H1 (cell line): ENCODE measurements at regions not wholly inside any gene's neighbourhood (a gene's known extent, or its start where the extent isn't known, plus 50 kb on each side); places are given as distances from the start of the nearest gene placed in this dataset.

Source experiments
- CTCF ChIA-PET: fragments of 300-600 bp; sonication (Branson Sonifier 250); formaldehyde crosslinking; loops from one replicate; lab custom pipeline; 2021; ENCODE audit not compliant: partially characterized antibody; lab: Charles Lee
- POLR2A ChIA-PET: fragments of 300-600 bp; sonication (Branson Sonifier 250); formaldehyde crosslinking; loops from one replicate; lab custom pipeline; 2021; ENCODE audit warnings: inconsistent platforms; ENCODE audit not compliant: partially characterized antibody; lab: Charles Lee
- DNase-seq, 2 experiments: peaks; one replicate each; pipeline versions ENCODE4 v3.0.0 to v3.0.0-alpha.2; 2010 to 2022; ENCODE audit warnings: low spot score in 2 of 2, low read depth in 1 of 2, mixed read lengths in 1 of 2
- FAIRE-seq: peaks from 2 replicates; lab custom pipeline; 2011; peaks lifted over from hg19 to GRCh38; lab: Jason Lieb, UNC
- H2AFZ ChIP-seq: 2 replicates; pipeline ENCODE4 v1.8.1; 2012; ENCODE audit warnings: low read length, inconsistent platforms
- H2AK5ac ChIP-seq: 2 replicates; pipeline ENCODE4 v1.6.1; 2013; ENCODE audit warnings: low read depth, low read length
- H2BK120ac ChIP-seq: replicated peaks from 2 replicates; pipeline ENCODE3; 2013; ENCODE audit warnings: low read depth, low read length, inconsistent platforms
- H2BK12ac ChIP-seq: 2 replicates; pipeline ENCODE4 v1.6.1; 2013; ENCODE audit warnings: low read depth, low read length
- H2BK15ac ChIP-seq: 2 replicates; pipeline ENCODE4 v1.6.1; 2013; ENCODE audit warnings: low read length
- H2BK20ac ChIP-seq: 2 replicates; pipeline ENCODE4 v1.6.1; 2013; ENCODE audit warnings: low read length
- H2BK5ac ChIP-seq: 2 replicates; pipeline ENCODE4 v1.6.1; 2013; ENCODE audit warnings: low read depth, low read length
- H3K14ac ChIP-seq: 2 replicates; pipeline ENCODE4 v1.6.1; 2013; ENCODE audit warnings: inconsistent platforms; ENCODE audit not compliant: insufficient read length
- H3K18ac ChIP-seq: 2 replicates; pipeline ENCODE4 v1.6.1; 2013; ENCODE audit warnings: low read length; ENCODE audit errors: extremely low read depth
- H3K23ac ChIP-seq: 2 replicates; pipeline ENCODE4 v1.6.1; 2013; ENCODE audit warnings: inconsistent platforms; ENCODE audit not compliant: insufficient read length
- H3K23me2 ChIP-seq: 2 replicates; pipeline ENCODE4 v1.6.1; 2013; ENCODE audit warnings: low read depth, low read length
- H3K27ac ChIP-seq: 2 replicates; pipeline ENCODE4 v1.6.1; 2011; ENCODE audit warnings: low read depth, low read length, inconsistent platforms
- H3K27me3 ChIP-seq, 4 experiments: replicated peaks in 1 of 4; 1 replicate in 1 of 4; 2 replicates in 3 of 4; pipeline versions ENCODE4 v1.6.1 to v1.8.1; 2011 to 2013; ENCODE audit warnings: low read length in 3 of 4, mild to moderate bottlenecking in 3 of 4, inconsistent platforms in 2 of 4, mixed read lengths in 2 of 4, moderate library complexity in 1 of 4; ENCODE audit not compliant: control insufficient read depth in 3 of 4, insufficient read depth in 3 of 4; ENCODE audit errors: extremely low read depth in 1 of 4
- H3K36me3 ChIP-seq, 4 experiments: 2 replicates each; pipeline versions ENCODE4 v1.6.1 to v1.8.1; 2011 to 2013; ENCODE audit warnings: mild to moderate bottlenecking in 4 of 4, low read length in 3 of 4, moderate library complexity in 2 of 4, control low read depth in 1 of 4, inconsistent platforms in 1 of 4; ENCODE audit not compliant: insufficient read depth in 4 of 4, control insufficient read depth in 2 of 4
- H3K4ac ChIP-seq: replicated peaks from 2 replicates; pipeline ENCODE3; 2013; ENCODE audit warnings: low read length, low read depth, mixed read lengths, inconsistent platforms; ENCODE audit not compliant: insufficient read length
- H3K4me1 ChIP-seq, 4 experiments: replicated peaks in 1 of 4; 1 replicate in 1 of 4; 2 replicates in 3 of 4; pipeline versions ENCODE4 v1.6.1 to v1.8.1; 2011 to 2013; ENCODE audit warnings: low read length in 3 of 4, inconsistent platforms in 2 of 4, mixed read lengths in 1 of 4; ENCODE audit not compliant: insufficient read depth in 4 of 4, control insufficient read depth in 3 of 4
- H3K4me2 ChIP-seq, 2 experiments: 2 replicates each; pipeline versions ENCODE4 v1.6.1 to v1.8.1; 2011 to 2013; ENCODE audit warnings: low read depth in 2 of 2, low read length in 2 of 2, control low read depth in 1 of 2, inconsistent platforms in 1 of 2, mild to moderate bottlenecking in 1 of 2; ENCODE audit not compliant: insufficient read depth in 1 of 2
- H3K4me3 ChIP-seq, 4 experiments: fragments of 200-600, 300-600 bp in 1 of 4; sonication (generic), shearing (Covaris generic), sonication (Bioruptor Twin) in 1 of 4; 2 replicates each; pipeline versions ENCODE4 v1.5.1 to v1.8.1; 2011 to 2016; ENCODE audit warnings: low read length in 4 of 4, low read depth in 3 of 4, control low read depth in 2 of 4, inconsistent platforms in 2 of 4, mild to moderate bottlenecking in 2 of 4, mixed read lengths in 1 of 4, moderate library complexity in 1 of 4; ENCODE audit not compliant: insufficient read depth in 2 of 4; ENCODE audit errors: extremely low read depth in 1 of 4
- H3K56ac ChIP-seq: replicated peaks from 2 replicates; pipeline ENCODE3; 2013; ENCODE audit warnings: low read depth, mild to moderate bottlenecking, mixed read lengths, low read length, inconsistent platforms; ENCODE audit not compliant: insufficient read length
- H3K79me1 ChIP-seq: 2 replicates; pipeline ENCODE4 v1.6.1; 2013; ENCODE audit warnings: low read depth, low read length, control low read depth
- H3K79me2 ChIP-seq, 2 experiments: 2 replicates each; pipeline versions ENCODE4 v1.6.1 to v1.8.1; 2012 to 2013; ENCODE audit warnings: low read length in 2 of 2, mild to moderate bottlenecking in 2 of 2, inconsistent platforms in 1 of 2; ENCODE audit not compliant: insufficient read depth in 2 of 2, control insufficient read depth in 1 of 2
- H3K9ac ChIP-seq, 4 experiments: replicated peaks in 1 of 4; 1 replicate in 1 of 4; 2 replicates in 3 of 4; pipeline versions ENCODE4 v1.6.1 to v1.8.1; 2011 to 2013; ENCODE audit warnings: low read depth in 3 of 4, low read length in 3 of 4, control low read depth in 2 of 4, mild to moderate bottlenecking in 2 of 4, moderate library complexity in 2 of 4, inconsistent platforms in 1 of 4; ENCODE audit errors: extremely low read depth in 1 of 4
- H3K9me3 ChIP-seq, 2 experiments: 2 replicates each; pipeline versions ENCODE4 v1.6.1 to v1.8.1; 2012 to 2013; ENCODE audit warnings: mild to moderate bottlenecking in 2 of 2, moderate library complexity in 2 of 2, control low read depth in 1 of 2, inconsistent platforms in 1 of 2, low read depth in 1 of 2, low read length in 1 of 2, mixed read lengths in 1 of 2; ENCODE audit not compliant: insufficient read depth in 2 of 2
- H4K20me1 ChIP-seq, 2 experiments: replicated peaks in 1 of 2; 2 replicates each; pipeline versions ENCODE3 to v1.8.1; 2011 to 2013; ENCODE audit warnings: inconsistent platforms in 2 of 2, low read length in 2 of 2, mild to moderate bottlenecking in 1 of 2; ENCODE audit not compliant: insufficient read depth in 2 of 2, control insufficient read depth in 1 of 2
- H4K5ac ChIP-seq: 2 replicates; pipeline ENCODE4 v1.6.1; 2013; ENCODE audit warnings: low read length, low read depth, mixed read lengths, inconsistent platforms; ENCODE audit not compliant: insufficient read length
- H4K8ac ChIP-seq: 2 replicates; pipeline ENCODE4 v1.8.0; 2013; ENCODE audit warnings: mild to moderate bottlenecking, moderate library complexity, low read length, inconsistent platforms; ENCODE audit not compliant: insufficient read depth; ENCODE audit errors: extremely low read depth
- H4K91ac ChIP-seq: replicated peaks from 2 replicates; pipeline ENCODE3; 2013; ENCODE audit warnings: low read length, mixed read lengths, inconsistent platforms; ENCODE audit not compliant: insufficient read length
- ASH2L ChIP-seq: fragments of 200-600, 300-600 bp; sonication (generic); IDR thresholded peaks from one replicate; pipeline ENCODE4 v1.7.1; 2017; ENCODE audit warnings: low read length
- CTCF ChIP-seq, 3 experiments: IDR thresholded peaks; 1 replicate in 2 of 3; 2 replicates in 1 of 3; pipeline versions ENCODE4 v1.5.1 to v1.6.1; 2011; ENCODE audit warnings: low read length in 3 of 3, mild to moderate bottlenecking in 3 of 3, inconsistent platforms in 2 of 3, low read depth in 1 of 3, moderate library complexity in 1 of 3; ENCODE audit not compliant: insufficient read depth in 1 of 3; ENCODE audit errors: control extremely low read depth in 1 of 3
- EP300 ChIP-seq, 2 experiments: IDR thresholded peaks; 1 replicate in 1 of 2; 2 replicates in 1 of 2; pipeline ENCODE4 v1.6.1; 2011 to 2012; ENCODE audit warnings: low read depth in 2 of 2, low read length in 2 of 2, mild to moderate bottlenecking in 2 of 2, borderline replicate concordance in 1 of 2, inconsistent platforms in 1 of 2, moderate library complexity in 1 of 2
- KDM4A ChIP-seq: IDR thresholded peaks from one replicate; pipeline ENCODE4 v1.7.1; 2012; ENCODE audit warnings: low read depth, mild to moderate bottlenecking, moderate library complexity, low read length, inconsistent platforms; ENCODE audit not compliant: severe bottlenecking
- NANOG ChIP-seq: IDR thresholded peaks from 2 replicates; pipeline ENCODE4 v1.6.1; 2011; ENCODE audit warnings: low read length, low read depth, mild to moderate bottlenecking, inconsistent platforms; ENCODE audit not compliant: insufficient read depth, poor library complexity, severe bottlenecking
- RAD21 ChIP-seq, 2 experiments: IDR thresholded peaks in 1 of 2; conservative IDR thresholded peaks in 1 of 2; 2 replicates each; pipeline ENCODE4 v1.6.1; 2011; ENCODE audit warnings: low read depth in 2 of 2, low read length in 2 of 2, improper control_type of control experiment in 1 of 2, inconsistent platforms in 1 of 2, mild to moderate bottlenecking in 1 of 2, moderate library complexity in 1 of 2
- WGBS, 2 experiments: shearing (Covaris generic) in 1 of 2; methylation state at CpG; one replicate each; pipeline versions ENCODE4 v1.1.6 to v1.1.7; 2013 to 2015; ENCODE audit warnings: low lambda C conversion rate in 2 of 2, mixed read lengths in 2 of 2, inconsistent platforms in 1 of 2, low coverage in 1 of 2, missing lambda C conversion rate in 1 of 2; ENCODE audit not compliant: insufficient replicate concordance in 2 of 2, insufficient coverage in 1 of 2, insufficient read length in 1 of 2; ENCODE audit errors: extremely low coverage in 1 of 2, missing lambda C conversion rate in 1 of 2; 5-methylcytosine and 5-hydroxymethylcytosine counted together
- TF ChIP-seq, protein P1 (sequence below): IDR thresholded peaks from 2 replicates; pipeline ENCODE4 v1.6.1; 2012; ENCODE audit warnings: inconsistent platforms

DNA sequence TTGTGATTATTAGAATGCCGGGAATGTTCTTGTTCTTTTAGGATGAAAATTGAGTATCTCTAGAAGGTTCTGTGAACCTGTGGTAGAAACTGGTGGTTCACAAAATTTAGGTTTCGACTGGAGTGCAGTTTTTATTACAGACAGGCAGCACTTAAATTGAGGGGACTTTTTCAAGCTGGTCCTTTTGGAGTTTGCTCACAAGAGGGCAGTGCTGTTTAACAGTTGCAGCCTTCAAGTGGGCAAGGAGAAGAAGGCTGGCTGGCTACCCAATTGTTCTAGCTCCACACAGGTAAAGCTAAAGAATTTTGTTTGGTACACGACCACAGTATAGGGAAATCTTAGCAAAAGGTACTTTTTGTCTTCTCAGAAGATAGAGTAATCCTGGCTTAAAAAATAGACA is 233.6 kb downstream of the SNX13 start:
- FAIRE-seq, result peak; percentile 89
- Histone ChIP-seq H2BK20ac (no peak overlapping the region), H3K23ac (no peak overlapping the region), H2AK5ac (no peak overlapping the region), H3K23me2 (no peaks in the 10 kb centered on the region), H3K79me1 (no peaks in the 10 kb centered on the region), H3K4ac (no peak overlapping the region), H3K27me3 (no peaks in the 10 kb centered on the region), H3K4me3 (no peak overlapping the region), H3K14ac (no peak overlapping the region), H3K4me1 (no peaks in the 10 kb centered on the region; a peak in 1 of 7 replicates), H2BK12ac (no peak overlapping the region), H3K79me2 (no peaks in the 10 kb centered on the region), H2BK5ac (no peak overlapping the region), H3K18ac (no peak overlapping the region), H3K56ac (no peak overlapping the region), H3K36me3 (no peaks in the 10 kb centered on the region), H3K9ac (no peak overlapping the region), H2AFZ (no peak overlapping the region), H2BK15ac (no peak overlapping the region), H4K20me1 (no peaks in the 10 kb centered on the region), H4K5ac (no peak overlapping the region), H3K4me2 (no peak overlapping the region), H4K8ac (no peak overlapping the region), H2BK120ac (no peak overlapping the region), H3K27ac (no peak overlapping the region), H4K91ac (no peak overlapping the region), H3K9me3 (no peaks in the 10 kb centered on the region)
- peak in 1 of 2 experiments; percentile 54 for DNase-seq
- ChIA-PET CTCF (interaction anchor here (0.5 to 1.6 kb wide), 33 partner anchors 8 to 640 kb away, joined by 3 to 22 read pairs (median 3); no protein-coding TSS in a partner anchor), POLR2A (interaction anchor here (0.5 to 0.6 kb wide), 2 partner anchors 221 to 797 kb away, joined by 3 read pairs; no protein-coding TSS in a partner anchor)
- TF ChIP-seq CTCF (IDR thresholded peaks at IDR 0.05; ENCODE audit: control extremely low read depth in 1 of 3, insufficient read depth in 1 of 3, low read depth in 1 of 3, low read length in 3 of 3) (peak; percentile 31 to 79 (median 72)), KDM4A (no peak), NANOG (no peak), RAD21 (IDR thresholded peaks at IDR 0.05 in 1 of 2, conservative IDR thresholded peaks at IDR 0.05 in 1 of 2; ENCODE audit: low read depth in 2 of 2, low read length in 2 of 2) (peak; percentile 96 to 97), EP300 (IDR thresholded peaks at IDR 0.05; ENCODE audit: borderline replicate concordance in 1 of 2, low read depth in 2 of 2, low read length in 2 of 2) (no peak), ASH2L (no peak)
- TF ChIP-seq, protein P1, sequence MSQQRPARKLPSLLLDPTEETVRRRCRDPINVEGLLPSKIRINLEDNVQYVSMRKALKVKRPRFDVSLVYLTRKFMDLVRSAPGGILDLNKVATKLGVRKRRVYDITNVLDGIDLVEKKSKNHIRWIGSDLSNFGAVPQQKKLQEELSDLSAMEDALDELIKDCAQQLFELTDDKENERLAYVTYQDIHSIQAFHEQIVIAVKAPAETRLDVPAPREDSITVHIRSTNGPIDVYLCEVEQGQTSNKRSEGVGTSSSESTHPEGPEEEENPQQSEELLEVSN, result no peak
- 45% methylated on average over 3 of the region's 3 CpGs; no CpG with 5 or more reads in 1 of the 2 experiments for WGBS, 2 experiments
